NCI-H1694 (cell line): ENCODE measurements at regions not wholly inside any gene's neighbourhood (a gene's known extent, or its start where the extent isn't known, plus 50 kb on each side); places are given as distances from the start of the nearest gene placed in this dataset.
"Not testable (repeated sequence)": the region's sequence is repeated elsewhere in the genome, so short reads cannot be mapped to it uniquely, and the experiment has no call there.

Experiments
- DNase-seq: peaks from one replicate; lab custom pipeline; 2025; lab: John Stamatoyannopoulos, UW

- DNase-seq: no peak
Measured at GRCh38 chr14:30309405-30309804, 249.6 kb upstream of the G2E3 start.

GRCh38 chr14:30312214-30312613, 246.7 kb upstream of the G2E3 start:
- DNase-seq: no peak

- no peak for DNase-seq
Measured at GRCh38 chr14:30317729-30318128, 241.2 kb upstream of the G2E3 start.

DNA sequence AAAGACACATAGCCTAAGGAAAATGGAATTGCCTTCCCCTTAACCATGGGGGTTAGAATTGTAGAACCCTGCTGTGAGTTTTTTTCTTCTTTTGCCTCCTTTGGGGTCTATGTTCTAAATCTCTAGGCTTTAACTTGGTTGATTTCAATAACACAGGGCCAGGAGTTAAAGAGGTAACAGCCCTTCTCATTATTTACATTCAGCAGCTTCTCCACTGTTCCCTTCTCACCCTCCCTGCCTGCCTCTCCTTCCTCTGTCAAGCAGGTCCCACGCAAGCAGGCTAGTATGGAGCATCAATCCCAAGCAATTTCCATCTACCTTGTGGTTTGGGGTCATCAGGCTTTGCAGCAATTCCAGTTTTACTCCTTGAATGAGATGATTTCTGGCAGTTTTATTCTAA, 236.1 kb upstream of the G2E3 start:
- no peak for DNase-seq

- no peak for DNase-seq
Measured at GRCh38 chr14:30330033-30330432, 228.9 kb upstream of the G2E3 start.

DNA sequence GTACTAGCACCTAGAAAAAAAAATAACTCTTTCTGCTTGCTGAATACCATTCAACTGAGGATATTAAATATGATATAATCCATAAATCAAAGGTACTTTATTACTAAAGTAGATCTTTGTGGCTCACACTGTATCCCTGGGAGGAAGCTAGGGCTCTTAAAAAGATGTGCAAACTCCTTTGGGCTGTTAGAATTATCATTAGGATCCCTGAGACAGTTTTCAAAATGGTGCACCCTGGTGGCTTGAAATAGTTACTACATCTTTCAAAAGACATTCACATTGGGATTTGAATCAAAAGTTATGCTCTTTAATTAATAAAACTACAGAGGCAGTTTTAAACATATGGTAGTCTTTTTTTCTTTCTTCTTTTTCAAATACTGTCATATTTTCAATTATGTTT, 228.5 kb upstream of the G2E3 start:
- no peak for DNase-seq

GRCh38 chr14:30331030-30331429, 227.9 kb upstream of the G2E3 start:
- no peak for DNase-seq

DNA sequence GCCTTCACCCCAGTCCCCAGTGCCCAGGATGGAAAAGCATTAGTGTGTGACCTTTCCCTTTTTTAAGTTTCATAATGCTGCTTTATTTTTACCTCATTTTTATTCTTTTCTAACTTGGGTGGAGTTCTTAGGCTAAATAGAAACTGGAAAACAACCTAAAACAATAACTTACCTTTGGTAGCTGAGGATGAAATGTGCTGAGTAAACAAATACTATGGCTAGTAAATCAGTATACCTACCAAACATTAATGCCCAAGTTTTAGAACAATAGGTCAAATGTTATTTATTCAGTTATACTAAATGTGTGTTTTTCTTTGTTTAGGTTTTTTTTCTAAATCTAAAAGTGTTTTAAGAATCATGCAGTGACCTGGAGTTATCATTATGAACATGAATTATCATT, 226.6 kb upstream of the G2E3 start:
- DNase-seq: no peak

DNA sequence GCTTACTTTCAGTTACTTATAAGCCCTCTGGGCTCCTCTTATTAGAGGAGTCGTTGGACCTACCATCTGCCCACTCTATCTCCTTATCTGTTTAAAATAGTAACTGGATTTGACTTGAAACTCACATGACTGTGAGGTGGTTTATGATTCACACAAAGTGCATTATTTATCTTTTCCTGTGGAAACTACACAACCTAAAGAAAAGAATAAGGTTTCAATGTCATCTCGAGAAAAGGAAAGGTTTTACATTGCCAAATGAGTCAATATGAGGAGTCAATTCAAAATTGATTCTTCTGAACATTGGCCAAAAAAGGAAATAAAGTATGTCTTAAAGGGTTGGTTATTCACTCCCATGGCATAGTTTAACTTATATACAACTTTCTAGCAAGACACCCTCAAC, 225.0 kb upstream of the G2E3 start:
- DNase-seq: no peak

- no peak for DNase-seq
Measured at GRCh38 chr14:30337456-30337855, 221.5 kb upstream of the G2E3 start.

DNA sequence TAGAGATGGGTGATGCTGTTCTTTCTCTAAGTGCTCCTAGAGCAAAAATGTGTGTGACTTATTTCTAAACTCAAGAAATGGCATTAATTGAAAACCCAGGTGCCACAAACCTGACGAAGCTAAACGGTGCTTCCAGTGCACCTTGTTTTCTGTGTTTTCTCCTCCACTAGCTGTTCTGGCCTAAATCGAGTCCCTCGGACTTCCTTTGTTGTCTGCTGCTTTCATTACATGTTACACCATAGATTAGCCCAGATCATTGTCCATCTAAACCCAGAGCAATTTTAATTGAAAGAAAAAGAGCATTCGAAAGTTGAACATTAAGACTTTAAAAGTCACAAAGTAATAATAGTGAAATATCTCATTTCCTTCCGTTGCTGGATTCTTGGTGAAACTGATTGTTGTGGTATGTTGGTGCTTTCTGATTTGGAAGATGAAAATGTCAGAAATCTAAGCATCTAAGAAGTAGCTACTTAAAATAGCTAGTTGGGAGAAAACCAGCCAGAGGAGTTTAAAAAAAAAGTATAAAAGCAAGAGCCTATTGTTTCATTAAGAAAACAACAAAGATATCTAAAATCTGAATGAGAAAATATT, 219.6 kb upstream of the G2E3 start:
- no peak for DNase-seq

- no peak for DNase-seq
Measured at GRCh38 chr14:30340495-30340894, 218.5 kb upstream of the G2E3 start.

- DNase-seq: no peak
Measured at GRCh38 chr14:30345511-30345910, 213.4 kb upstream of the G2E3 start.

- no peak for DNase-seq
Measured at GRCh38 chr14:30348445-30348844, 210.5 kb upstream of the G2E3 start.

DNA sequence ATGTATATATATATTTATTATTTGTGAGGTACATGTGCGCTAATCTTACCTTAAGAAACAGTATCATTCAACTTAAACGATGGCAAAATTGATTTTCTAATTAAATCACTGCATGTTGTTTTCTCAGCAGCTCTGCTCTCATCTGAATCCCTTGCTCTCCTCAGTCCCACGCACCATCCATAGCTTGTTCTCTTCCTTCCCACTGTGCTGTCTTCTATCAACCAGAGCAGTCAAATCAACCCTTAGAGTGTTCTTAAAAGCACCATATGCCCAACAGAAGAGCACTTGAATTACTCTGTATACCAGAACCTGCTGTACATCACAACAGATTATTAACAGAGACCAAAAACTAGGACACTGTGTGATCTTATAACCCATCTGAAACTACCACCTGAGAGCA, 209.4 kb upstream of the G2E3 start:
- DNase-seq: no peak

- DNase-seq: no peak
Measured at GRCh38 chr14:30354439-30354838, 204.5 kb upstream of the G2E3 start.

GRCh38 chr14:30355431-30355913, 203.5 kb upstream of the G2E3 start:
- no peak for DNase-seq

DNA sequence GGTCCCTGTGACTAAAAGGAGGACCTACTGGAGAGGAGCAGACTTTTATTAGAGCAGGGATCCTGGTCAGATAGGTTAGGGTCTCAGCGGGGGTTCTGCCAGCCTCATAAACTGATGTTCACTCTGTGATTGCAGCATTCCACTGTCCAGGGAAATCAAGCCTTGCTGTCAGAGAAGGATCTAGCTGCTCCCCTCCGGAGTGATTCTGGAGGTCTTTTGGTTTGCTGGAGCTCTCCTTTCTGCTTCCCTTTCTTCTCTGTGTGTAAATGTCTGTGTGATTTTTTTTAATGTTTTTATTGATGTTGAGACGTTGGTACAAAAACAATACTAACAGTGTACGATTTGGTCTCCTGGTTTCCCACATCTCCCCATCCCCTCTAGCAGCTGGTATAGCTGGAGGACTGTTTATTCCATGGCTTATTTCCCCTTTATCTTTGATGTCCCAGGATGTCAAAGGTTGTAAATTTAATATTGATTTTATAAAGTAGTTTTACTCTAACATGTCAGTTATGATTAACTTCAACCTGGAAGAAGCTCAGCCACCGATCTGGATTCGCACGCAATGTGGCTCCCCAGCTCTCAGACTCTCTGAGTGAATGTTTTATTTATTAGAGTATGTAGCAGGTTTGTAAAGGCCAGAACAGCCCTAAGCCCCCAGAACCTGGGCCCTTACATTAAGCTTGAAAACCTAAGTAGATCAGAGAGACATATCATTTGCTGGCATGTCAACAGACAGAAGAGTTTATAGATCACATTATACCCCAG, 202.3 kb upstream of the G2E3 start:
- DNase-seq: no peak

DNA sequence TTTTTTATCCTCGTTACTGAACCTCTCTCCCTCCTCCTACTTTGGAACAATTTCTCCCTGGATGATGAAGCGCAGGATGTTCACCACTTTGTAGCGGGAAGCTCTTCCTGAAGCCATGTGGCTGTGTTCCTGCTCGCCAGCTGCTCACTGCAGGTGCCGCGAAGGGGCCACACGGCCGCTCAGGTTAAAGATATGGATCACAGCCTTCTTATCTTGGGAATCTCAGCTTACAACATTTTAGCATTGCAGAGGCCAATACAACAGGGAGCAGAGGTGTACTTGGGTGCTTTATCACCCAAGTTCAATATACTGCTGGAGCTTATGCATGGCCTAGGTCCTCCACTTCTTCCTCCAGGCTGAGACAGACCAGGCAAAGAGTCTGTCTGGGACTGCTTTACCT, 201.2 kb upstream of the G2E3 start:
- no peak for DNase-seq

DNA sequence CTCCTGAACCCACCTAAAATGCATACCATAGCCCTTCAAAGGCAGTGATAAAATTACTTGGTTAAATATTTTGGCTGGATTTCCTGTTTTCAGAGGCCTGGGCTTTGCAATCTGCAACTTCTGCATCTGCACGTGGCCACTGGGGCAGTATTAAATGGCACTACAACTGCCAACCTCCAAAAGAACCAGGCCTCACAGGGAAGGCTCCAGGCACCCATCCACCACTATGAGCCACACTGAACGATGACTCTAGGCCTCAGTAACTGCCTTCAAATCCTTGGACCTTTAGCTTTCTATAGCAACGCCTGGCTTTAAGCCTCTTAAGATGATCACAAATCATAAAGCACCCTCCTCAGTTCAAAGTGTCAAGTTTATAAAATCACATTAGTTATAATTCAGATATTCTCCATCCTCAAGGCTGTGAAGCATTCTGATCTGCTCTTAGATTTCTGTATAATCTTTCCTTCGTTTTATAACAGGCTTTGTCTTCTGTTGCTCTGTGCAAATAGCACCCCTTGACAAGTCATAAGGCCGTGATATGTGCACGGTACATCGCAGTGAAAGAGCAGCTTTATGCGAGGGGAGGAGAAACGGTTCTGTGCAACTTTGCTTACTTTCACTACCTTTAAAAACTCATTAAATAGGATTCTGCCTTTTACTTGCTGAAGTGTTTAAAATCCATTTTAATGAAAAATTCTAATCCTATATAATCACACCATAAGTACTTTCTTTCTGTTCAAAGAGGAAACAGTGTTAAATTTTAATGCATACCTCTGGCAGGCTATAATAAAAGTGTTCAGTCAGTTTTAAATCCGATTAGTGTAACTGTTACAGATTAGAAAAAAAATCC, 196.4 kb upstream of the G2E3 start:
- no peak for DNase-seq

DNA sequence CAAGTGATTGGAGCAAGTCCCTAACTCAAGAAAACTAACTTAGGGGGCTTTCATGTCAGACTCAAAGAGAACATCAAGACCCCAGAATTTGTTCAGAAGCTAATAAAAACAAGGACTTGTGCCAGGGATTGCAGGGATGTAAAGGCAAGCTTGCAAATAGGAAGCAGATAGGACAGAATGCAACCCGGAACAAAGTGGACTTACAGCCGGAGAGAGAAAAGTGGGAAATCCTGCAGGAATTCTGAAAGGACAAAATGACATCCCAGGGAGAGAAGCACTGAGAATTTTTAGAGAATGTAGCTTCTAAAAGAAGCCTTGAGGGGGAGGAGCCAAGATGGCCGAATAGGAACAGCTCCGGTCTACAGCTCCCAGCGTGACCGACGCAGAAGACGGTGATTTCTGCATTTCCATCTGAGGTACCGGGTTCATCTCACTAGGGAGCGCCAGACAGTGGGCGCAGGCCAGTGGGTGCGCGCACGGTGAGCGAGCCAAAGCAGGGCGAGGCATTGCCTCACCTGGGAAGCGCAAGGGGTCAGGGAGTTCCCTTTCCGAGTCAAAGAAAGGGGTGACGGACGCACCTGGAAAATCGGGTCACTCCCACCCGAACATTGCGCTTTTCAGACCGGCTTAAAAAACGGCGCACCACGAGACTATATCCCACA, 195.6 kb upstream of the G2E3 start:
- not testable (repeated sequence) for DNase-seq

DNA sequence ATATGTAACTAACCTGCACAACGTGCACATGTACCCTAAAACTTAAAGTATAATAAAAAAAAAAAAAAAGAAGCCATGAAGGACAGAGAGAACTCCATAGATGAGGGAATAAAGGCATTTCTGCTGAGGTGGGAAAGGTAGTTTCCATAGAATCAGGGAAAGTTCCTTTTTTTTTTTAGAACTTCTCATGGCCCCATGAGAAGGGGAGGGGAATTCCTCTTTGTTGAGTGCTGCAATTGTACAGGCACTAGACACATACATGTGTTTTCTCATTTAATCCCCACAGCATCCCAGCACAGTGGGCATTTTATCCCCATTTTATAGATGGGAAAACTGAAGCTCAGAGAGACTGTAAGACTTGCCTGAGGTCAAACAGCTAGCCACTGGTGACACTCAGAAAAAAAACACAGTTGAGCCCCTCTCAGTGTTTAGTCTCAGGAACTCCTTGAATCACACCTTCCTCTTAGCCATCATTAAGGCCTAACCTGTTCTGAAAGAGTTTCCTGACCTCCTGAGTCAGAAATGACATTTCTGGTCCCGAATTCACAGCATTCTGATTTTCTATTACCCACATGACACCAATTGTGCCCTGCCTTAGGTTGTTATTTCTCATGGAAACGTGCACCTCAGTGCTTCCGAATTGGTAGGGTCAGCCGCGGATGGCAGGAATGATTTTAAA, 189.3 kb upstream of the G2E3 start:
- DNase-seq: no peak
